Endothelial cell of umbilical vein (primary cell): ENCODE measurements at regions not wholly inside any gene's neighbourhood (a gene's known extent, or its start where the extent isn't known, plus 50 kb on each side); places are given as distances from the start of the nearest gene placed in this dataset.

Experiments used
- BruUV-seq: library from RNA; stranded (reverse); fragments of 400-500 nt; replicated peaks from 2 replicates; lab custom pipeline; 2021; lab: Mats Ljungman, UMichigan
- CTCF ChIA-PET: fragments of 300-600, 350-600 bp; sonication (Branson Sonifier 250); formaldehyde crosslinking; loops from one replicate; lab custom pipeline; 2021; ENCODE audit warnings: antibody characterized with exemption, inconsistent platforms; lab: Charles Lee
- POLR2A ChIA-PET: fragments of 300-600, 350-600 bp; sonication (Branson Sonifier 250); formaldehyde crosslinking; loops from one replicate; lab custom pipeline; 2021; ENCODE audit warnings: antibody characterized with exemption, inconsistent platforms; lab: Charles Lee
- DNase-seq: peaks from one replicate; pipeline ENCODE4 v3.0.0-alpha.2; 2011; ENCODE audit warnings: low read depth, low spot score
- FAIRE-seq: peaks from 2 replicates; lab custom pipeline; 2011; peaks lifted over from hg19 to GRCh38; lab: Jason Lieb, UNC
- H2AFZ ChIP-seq: 2 replicates; pipeline ENCODE4 v1.6.0; 2012; ENCODE audit warnings: low read depth, low read length, control low read depth, inconsistent platforms
- H3K27ac ChIP-seq: 2 replicates; pipeline ENCODE4 v1.5.1; 2011; ENCODE audit warnings: low read depth, mild to moderate bottlenecking, control low read depth, low read length, moderate library complexity; ENCODE audit not compliant: insufficient read depth
- H3K27me3 ChIP-seq, 2 experiments: 2 replicates each; pipeline versions ENCODE4 v1.6.0 to v1.6.1; 2011; ENCODE audit warnings: low read length in 2 of 2, mixed read lengths in 1 of 2; ENCODE audit not compliant: control insufficient read depth in 2 of 2, insufficient read depth in 2 of 2
- H3K36me3 ChIP-seq, 2 experiments: 2 replicates in 1 of 2; 3 replicates in 1 of 2; pipeline ENCODE4 v1.5.1; 2011; ENCODE audit warnings: low read length in 2 of 2, mild to moderate bottlenecking in 1 of 2, moderate library complexity in 1 of 2; ENCODE audit not compliant: control insufficient read depth in 2 of 2, insufficient read depth in 2 of 2; ENCODE audit errors: extremely low read depth in 1 of 2
- H3K4me1 ChIP-seq: 3 replicates; pipeline ENCODE4 v1.5.1; 2011; ENCODE audit warnings: mild to moderate bottlenecking, low read length; ENCODE audit not compliant: control insufficient read depth, insufficient read depth; ENCODE audit errors: extremely low read depth
- H3K4me2 ChIP-seq: 2 replicates; pipeline ENCODE4 v1.6.1; 2011; ENCODE audit warnings: low read length, control low read depth, mixed read lengths; ENCODE audit not compliant: insufficient read depth
- H3K4me3 ChIP-seq, 3 experiments: fragments of 200-600 bp in 1 of 3; sonication (generic), shearing (Covaris generic) in 1 of 3; replicated peaks in 1 of 3; 2 replicates each; pipeline ENCODE4 v1.5.1; 2011 to 2016; ENCODE audit warnings: control low read depth in 3 of 3, low read length in 3 of 3, mild to moderate bottlenecking in 2 of 3, inconsistent platforms in 1 of 3, low read depth in 1 of 3, moderate library complexity in 1 of 3; ENCODE audit not compliant: insufficient read depth in 1 of 3
- H3K79me2 ChIP-seq: 2 replicates; pipeline ENCODE4 v1.6.0; 2012; ENCODE audit warnings: low read length, inconsistent platforms; ENCODE audit not compliant: control insufficient read depth, insufficient read depth
- H3K9ac ChIP-seq: replicated peaks from 2 replicates; pipeline ENCODE3; 2011; ENCODE audit warnings: low read length, control low read depth; ENCODE audit not compliant: insufficient read depth; ENCODE audit errors: extremely low read depth
- H3K9me1 ChIP-seq: replicated peaks from 3 replicates; pipeline ENCODE4 v1.6.0; 2011; ENCODE audit warnings: mild to moderate bottlenecking, low read length; ENCODE audit not compliant: control insufficient read depth, insufficient read depth; ENCODE audit errors: extremely low read depth
- H3K9me3 ChIP-seq: replicated peaks from 2 replicates; pipeline ENCODE4 v1.5.1; 2012; ENCODE audit warnings: low read length, inconsistent platforms; ENCODE audit not compliant: control insufficient read depth, insufficient read depth
- H4K20me1 ChIP-seq: replicated peaks from 2 replicates; pipeline ENCODE3; 2011; ENCODE audit warnings: mild to moderate bottlenecking, low read length; ENCODE audit not compliant: control insufficient read depth, insufficient read depth; ENCODE audit errors: extremely low read depth
- EZH2 ChIP-seq: IDR thresholded peaks from 2 replicates; pipeline ENCODE4 v1.6.1; 2012; ENCODE audit warnings: borderline replicate concordance, low read depth, mild to moderate bottlenecking, moderate library complexity, low read length, inconsistent platforms; ENCODE audit not compliant: severe bottlenecking
- FOS ChIP-seq: IDR thresholded peaks from 2 replicates; pipeline ENCODE4 v1.6.1; 2011; ENCODE audit warnings: mild to moderate bottlenecking, low read length, moderate library complexity, borderline replicate concordance; ENCODE audit not compliant: insufficient read depth
- GATA2 ChIP-seq: IDR thresholded peaks from 2 replicates; pipeline ENCODE4 v1.7.0; 2011; ENCODE audit warnings: low read depth, mild to moderate bottlenecking, moderate library complexity, mixed read lengths, low read length; ENCODE audit not compliant: insufficient read length, insufficient read depth
- JUN ChIP-seq: IDR thresholded peaks from 2 replicates; pipeline ENCODE4 v1.6.1; 2011; ENCODE audit warnings: borderline replicate concordance, low read depth; ENCODE audit not compliant: insufficient read length, insufficient read depth
- MYC ChIP-seq: IDR thresholded peaks from one replicate; pipeline ENCODE4 v1.6.1; 2011; ENCODE audit warnings: mild to moderate bottlenecking, low read depth, low read length
- POLR2A ChIP-seq: IDR thresholded peaks from 2 replicates; pipeline ENCODE4 v1.6.1; 2012; ENCODE audit warnings: low read depth, mild to moderate bottlenecking, control low read depth, low read length
- POLR2AphosphoS5 ChIP-seq: IDR thresholded peaks from 2 replicates; pipeline ENCODE4 v1.6.1; 2012; ENCODE audit warnings: low read depth, mild to moderate bottlenecking, control low read depth, low read length, moderate library complexity; ENCODE audit not compliant: insufficient read depth
- dilution Hi-C: fragments of 300-500 bp; cut with MboI; formaldehyde crosslinking; loops from one replicate; pipeline ENCODE4 v1.15.0; 2019; ENCODE audit warnings: low sequenced_read_pairs; ENCODE audit not compliant: extremely low pct_ligation_motif_present
- intact Hi-C: fragments of 100-400 bp; cut with micrococcal nuclease; formaldehyde crosslinking; loops from one replicate; pipeline ENCODE4 v1.10.0; 2022
- TF ChIP-seq, protein P1 (sequence below): IDR thresholded peaks from 2 replicates; pipeline ENCODE4 v1.6.1; 2011; ENCODE audit not compliant: insufficient read depth, insufficient read length
- TF ChIP-seq, protein P2 (sequence below), 2 donors: IDR thresholded peaks; 1 replicate in 1 of 2; 2 replicates in 1 of 2; pipeline ENCODE4 v1.5.1; 2011; ENCODE audit warnings: low read length in 2 of 2, mild to moderate bottlenecking in 2 of 2, moderate library complexity in 2 of 2, control low read depth in 1 of 2, inconsistent platforms in 1 of 2, low read depth in 1 of 2; ENCODE audit not compliant: insufficient read depth in 1 of 2; ENCODE audit errors: extremely low read depth in 1 of 2

DNA sequence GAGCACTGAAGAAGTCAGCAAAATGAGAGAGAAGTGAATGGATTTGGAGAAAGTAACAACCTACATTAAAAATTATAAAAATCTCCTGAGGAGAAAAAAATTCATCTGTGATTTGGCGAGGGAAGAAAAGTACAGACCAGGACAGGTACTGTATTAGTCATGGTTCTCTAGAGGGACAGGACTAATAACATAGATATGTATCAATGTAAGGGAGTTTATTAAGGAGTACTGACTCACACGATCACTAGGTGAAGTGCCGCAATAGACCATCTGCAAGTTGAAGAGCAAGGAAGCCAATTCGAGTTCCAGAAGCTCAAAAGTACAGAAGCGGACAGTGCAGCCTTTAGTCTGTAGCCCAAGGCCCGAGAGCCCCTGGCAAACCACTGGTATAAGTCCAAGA lies 1004.4 kb upstream of the ALCAM start:
- H3K27ac ChIP-seq, result no peak overlapping the region
- no peak for FAIRE-seq
- no peaks in the 10 kb centered on the region for H3K27me3 ChIP-seq
- dilution Hi-C loops, result no loop called here
- no peaks in the 10 kb centered on the region for H3K9me3 ChIP-seq
- H3K9ac ChIP-seq, result no peak overlapping the region
- H3K79me2 ChIP-seq, result no peaks in the 10 kb centered on the region
- DNase-seq, result no peak
- H3K4me1 ChIP-seq, result no peaks in the 10 kb centered on the region
- CTCF ChIA-PET, result no interaction called here
- no TSS peak for BruUV-seq
- no peak overlapping the region for H3K4me2 ChIP-seq
- POLR2A ChIA-PET, result no interaction called here
- H4K20me1 ChIP-seq, result no peaks in the 10 kb centered on the region
- no peak overlapping the region for H2AFZ ChIP-seq
- H3K4me3 ChIP-seq, result no peak overlapping the region
- intact Hi-C loops, result no loop called here
- no peak for TF ChIP-seq GATA2
- no peak for TF ChIP-seq JUN
- no peak for TF ChIP-seq MYC
- TF ChIP-seq POLR2AphosphoS5, result no peak
- no peak for TF ChIP-seq FOS
- TF ChIP-seq, protein P1, sequence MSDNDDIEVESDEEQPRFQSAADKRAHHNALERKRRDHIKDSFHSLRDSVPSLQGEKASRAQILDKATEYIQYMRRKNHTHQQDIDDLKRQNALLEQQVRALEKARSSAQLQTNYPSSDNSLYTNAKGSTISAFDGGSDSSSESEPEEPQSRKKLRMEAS, result no peak
- H3K36me3 ChIP-seq, result no peaks in the 10 kb centered on the region
- no peaks in the 10 kb centered on the region for H3K9me1 ChIP-seq

DNA sequence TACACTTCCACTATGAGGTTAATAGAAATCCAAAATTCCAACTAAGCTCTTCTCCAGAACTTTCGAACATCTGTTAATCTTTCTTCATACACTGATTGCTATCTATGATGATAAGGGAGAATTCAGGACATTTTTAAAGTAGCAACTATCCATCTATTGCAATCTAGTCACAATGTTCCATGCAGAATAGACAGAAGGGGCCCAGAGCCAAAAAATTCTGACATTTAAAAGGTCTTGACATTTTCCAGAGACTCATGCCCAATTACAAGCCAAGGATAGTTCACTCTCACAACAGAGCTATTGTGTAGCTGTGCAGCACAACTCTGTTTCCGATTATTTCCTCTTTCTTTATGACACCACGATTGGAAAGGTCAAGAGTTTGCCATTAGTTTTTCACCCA lies 999.7 kb upstream of the ALCAM start:
- DNase-seq (no peak), FAIRE-seq (no peak)
- H3K79me2 ChIP-seq, result no peaks in the 10 kb centered on the region
- no peaks in the 10 kb centered on the region for H3K9me3 ChIP-seq
- ChIA-PET POLR2A (no interaction called here), CTCF (interaction anchor here (0.6 kb wide), 1 partner anchor 10 kb away, joined by 3 read pairs; no protein-coding TSS in a partner anchor)
- BruUV-seq, result no TSS peak
- no peak overlapping the region for H3K9ac ChIP-seq
- TF ChIP-seq POLR2A (no peak), MYC (no peak), EZH2 (no peak), FOS (no peak), GATA2 (no peak), JUN (no peak), POLR2AphosphoS5 (no peak)
- TF ChIP-seq, protein P1, result no peak
- TF ChIP-seq, protein P2, sequence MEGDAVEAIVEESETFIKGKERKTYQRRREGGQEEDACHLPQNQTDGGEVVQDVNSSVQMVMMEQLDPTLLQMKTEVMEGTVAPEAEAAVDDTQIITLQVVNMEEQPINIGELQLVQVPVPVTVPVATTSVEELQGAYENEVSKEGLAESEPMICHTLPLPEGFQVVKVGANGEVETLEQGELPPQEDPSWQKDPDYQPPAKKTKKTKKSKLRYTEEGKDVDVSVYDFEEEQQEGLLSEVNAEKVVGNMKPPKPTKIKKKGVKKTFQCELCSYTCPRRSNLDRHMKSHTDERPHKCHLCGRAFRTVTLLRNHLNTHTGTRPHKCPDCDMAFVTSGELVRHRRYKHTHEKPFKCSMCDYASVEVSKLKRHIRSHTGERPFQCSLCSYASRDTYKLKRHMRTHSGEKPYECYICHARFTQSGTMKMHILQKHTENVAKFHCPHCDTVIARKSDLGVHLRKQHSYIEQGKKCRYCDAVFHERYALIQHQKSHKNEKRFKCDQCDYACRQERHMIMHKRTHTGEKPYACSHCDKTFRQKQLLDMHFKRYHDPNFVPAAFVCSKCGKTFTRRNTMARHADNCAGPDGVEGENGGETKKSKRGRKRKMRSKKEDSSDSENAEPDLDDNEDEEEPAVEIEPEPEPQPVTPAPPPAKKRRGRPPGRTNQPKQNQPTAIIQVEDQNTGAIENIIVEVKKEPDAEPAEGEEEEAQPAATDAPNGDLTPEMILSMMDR (IDR thresholded peaks at IDR 0.05; ENCODE audit: extremely low read depth in 1 of 2, insufficient read depth in 1 of 2, low read depth in 1 of 2, low read length in 2 of 2), result no peak
- H3K4me3 ChIP-seq, result no peak overlapping the region
- no peaks in the 10 kb centered on the region for H3K36me3 ChIP-seq
- no peaks in the 10 kb centered on the region for H3K27me3 ChIP-seq
- no peak overlapping the region for H3K27ac ChIP-seq
- H3K4me2 ChIP-seq, result no peak overlapping the region
- dilution Hi-C loops (no loop called here), intact Hi-C loops (no loop called here)
- no peak overlapping the region for H2AFZ ChIP-seq
- no peaks in the 10 kb centered on the region for H3K9me1 ChIP-seq
- H3K4me1 ChIP-seq, result no peaks in the 10 kb centered on the region
- H4K20me1 ChIP-seq, result no peaks in the 10 kb centered on the region
